NB4 (cell line): ENCODE measurements at regions not wholly inside any gene's neighbourhood (a gene's known extent, or its start where the extent isn't known, plus 50 kb on each side); places are given as distances from the start of the nearest gene placed in this dataset.

Experiments
- MYC ChIP-seq: IDR thresholded peaks from 2 replicates; pipeline ENCODE4 v1.6.1; 2011; ENCODE audit warnings: low read depth, low read length
- POLR2A ChIP-seq: IDR thresholded peaks from 2 replicates; pipeline ENCODE4 v1.6.1; 2011; ENCODE audit warnings: mild to moderate bottlenecking; ENCODE audit not compliant: insufficient read length; ENCODE audit errors: extremely low read depth
- TF ChIP-seq, protein P1 (sequence below): IDR thresholded peaks from 2 replicates; pipeline ENCODE4 v1.6.1; 2011; ENCODE audit warnings: low read depth, low read length
- TF ChIP-seq, protein P2 (sequence below): IDR thresholded peaks from one replicate; pipeline ENCODE4 v1.5.1; 2012; ENCODE audit warnings: low read depth, low read length

DNA sequence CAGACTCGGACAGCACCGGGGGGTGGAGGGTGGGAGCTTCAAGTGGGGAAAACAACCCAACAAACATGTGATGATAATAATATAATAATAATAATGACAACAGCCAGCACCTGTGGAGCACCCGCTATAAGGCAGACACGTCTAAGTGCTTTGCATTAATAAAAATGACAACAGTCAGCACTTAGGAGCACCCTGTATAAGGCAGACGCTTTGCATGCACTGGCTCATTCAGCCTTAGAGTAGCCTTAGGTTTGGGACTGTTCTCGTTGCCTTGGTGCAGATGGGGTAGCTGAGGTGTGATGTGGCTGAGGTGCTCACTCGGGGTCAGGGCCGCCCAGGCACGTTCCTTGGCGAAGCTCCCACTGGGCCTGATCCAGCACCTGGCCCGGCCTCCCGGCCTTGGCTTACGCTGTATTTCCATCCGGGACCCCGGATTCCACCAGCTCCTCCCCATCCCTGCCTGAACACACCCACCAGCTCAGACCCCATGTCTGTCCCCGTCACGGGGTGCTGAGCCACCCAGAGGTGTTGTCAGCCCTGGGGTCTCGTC is 144.0 kb upstream of the CIBAR2 start:
- TF ChIP-seq, protein P1, sequence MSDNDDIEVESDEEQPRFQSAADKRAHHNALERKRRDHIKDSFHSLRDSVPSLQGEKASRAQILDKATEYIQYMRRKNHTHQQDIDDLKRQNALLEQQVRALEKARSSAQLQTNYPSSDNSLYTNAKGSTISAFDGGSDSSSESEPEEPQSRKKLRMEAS: no peak
- TF ChIP-seq, protein P2, sequence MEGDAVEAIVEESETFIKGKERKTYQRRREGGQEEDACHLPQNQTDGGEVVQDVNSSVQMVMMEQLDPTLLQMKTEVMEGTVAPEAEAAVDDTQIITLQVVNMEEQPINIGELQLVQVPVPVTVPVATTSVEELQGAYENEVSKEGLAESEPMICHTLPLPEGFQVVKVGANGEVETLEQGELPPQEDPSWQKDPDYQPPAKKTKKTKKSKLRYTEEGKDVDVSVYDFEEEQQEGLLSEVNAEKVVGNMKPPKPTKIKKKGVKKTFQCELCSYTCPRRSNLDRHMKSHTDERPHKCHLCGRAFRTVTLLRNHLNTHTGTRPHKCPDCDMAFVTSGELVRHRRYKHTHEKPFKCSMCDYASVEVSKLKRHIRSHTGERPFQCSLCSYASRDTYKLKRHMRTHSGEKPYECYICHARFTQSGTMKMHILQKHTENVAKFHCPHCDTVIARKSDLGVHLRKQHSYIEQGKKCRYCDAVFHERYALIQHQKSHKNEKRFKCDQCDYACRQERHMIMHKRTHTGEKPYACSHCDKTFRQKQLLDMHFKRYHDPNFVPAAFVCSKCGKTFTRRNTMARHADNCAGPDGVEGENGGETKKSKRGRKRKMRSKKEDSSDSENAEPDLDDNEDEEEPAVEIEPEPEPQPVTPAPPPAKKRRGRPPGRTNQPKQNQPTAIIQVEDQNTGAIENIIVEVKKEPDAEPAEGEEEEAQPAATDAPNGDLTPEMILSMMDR: no peak
- TF ChIP-seq POLR2A: no peak
- no peak for TF ChIP-seq MYC
